HEK293 (cell line): ENCODE measurements at regions not wholly inside any gene's neighbourhood (a gene's known extent, or its start where the extent isn't known, plus 50 kb on each side); places are given as distances from the start of the nearest gene placed in this dataset.

Experiments used
- CTCF ChIA-PET: fragments of 350-600 bp; formaldehyde crosslinking; extraction: SDS; loops from one replicate; lab custom pipeline; 2021; ENCODE audit warnings: antibody characterized with exemption; lab: Yijun Ruan, JAX
- POLR2A ChIA-PET: fragments of 300-600 bp; formaldehyde crosslinking; extraction: SDS; loops from one replicate; lab custom pipeline; 2020; ENCODE audit warnings: antibody characterized with exemption, inconsistent platforms; lab: Yijun Ruan, JAX
- H3K27ac ChIP-seq: fragments of 200-500 bp; sonication (Bioruptor generic); 2 replicates; pipeline ENCODE4 v1.5.1; 2014; ENCODE audit warnings: low read depth, low read length, control low read depth, inconsistent platforms; ENCODE audit errors: extremely low read depth
- H3K36me3 ChIP-seq, 2 experiments: fragments of 200-500 bp in 1 of 2; sonication (Bioruptor generic) in 1 of 2; 1 replicate in 1 of 2; 2 replicates in 1 of 2; pipeline ENCODE4 v1.5.1; 2014 to 2017; ENCODE audit warnings: inconsistent platforms in 2 of 2, low read length in 2 of 2; ENCODE audit not compliant: control insufficient read depth in 2 of 2, insufficient read depth in 1 of 2
- H3K4me1 ChIP-seq: fragments of 200-500 bp; sonication (Bioruptor generic); 2 replicates; pipeline ENCODE4 v1.5.1; 2014; ENCODE audit warnings: mild to moderate bottlenecking, low read length, inconsistent platforms; ENCODE audit not compliant: control insufficient read depth, insufficient read depth
- H3K4me3 ChIP-seq: 2 replicates; pipeline ENCODE4 v1.5.1; 2011; ENCODE audit warnings: low read depth, mild to moderate bottlenecking, control low read depth, low read length, moderate library complexity
- H3K9me3 ChIP-seq: fragments of 200-500 bp; sonication (Bioruptor generic); 2 replicates; pipeline ENCODE4 v1.5.1; 2014; ENCODE audit warnings: low read depth, low read length, inconsistent platforms; ENCODE audit not compliant: control insufficient read depth, insufficient read depth
- HOXC10 ChIP-seq: sonication (generic); formaldehyde crosslinking; IDR thresholded peaks from 2 replicates; pipeline ENCODE4 v1.8.1; 2023; ENCODE audit warnings: mild to moderate bottlenecking, missing genetic modification reagents
- KLF8 ChIP-seq: fragments of 450-650 bp; formaldehyde crosslinking; IDR thresholded peaks from 2 replicates; pipeline ENCODE4 v1.5.1; 2016; ENCODE audit warnings: missing biosample characterization, missing genetic modification characterization
- PATZ1 ChIP-seq: fragments of 450-650 bp; formaldehyde crosslinking; IDR thresholded peaks from 2 replicates; pipeline ENCODE4 v1.5.1; 2016; ENCODE audit warnings: missing biosample characterization, missing genetic modification characterization
- ZBTB1 ChIP-seq: fragments of 450-650 bp; formaldehyde crosslinking; IDR thresholded peaks from 2 replicates; pipeline ENCODE4 v1.5.1; 2016; ENCODE audit warnings: missing biosample characterization, missing genetic modification characterization
- ZBTB11 ChIP-seq: fragments of 450-650 bp; formaldehyde crosslinking; conservative IDR thresholded peaks from 2 replicates; pipeline ENCODE4 v1.5.1; 2016; ENCODE audit warnings: low read depth, missing biosample characterization, missing genetic modification characterization
- ZBTB6 ChIP-seq: fragments of 450-650 bp; formaldehyde crosslinking; IDR thresholded peaks from 2 replicates; pipeline ENCODE4 v1.5.1; 2017; ENCODE audit warnings: missing biosample characterization, missing genetic modification characterization
- ZFP37 ChIP-seq: fragments of 450-650 bp; formaldehyde crosslinking; IDR thresholded peaks from 2 replicates; pipeline ENCODE4 v1.5.1; 2016; ENCODE audit warnings: missing biosample characterization, missing genetic modification characterization
- ZIC2 ChIP-seq: fragments of 450-650 bp; formaldehyde crosslinking; IDR thresholded peaks from 2 replicates; pipeline ENCODE4 v1.5.1; 2016; ENCODE audit warnings: missing biosample characterization, missing genetic modification characterization
- ZNF112 ChIP-seq: fragments of 450-650 bp; formaldehyde crosslinking; IDR thresholded peaks from 2 replicates; pipeline ENCODE4 v1.5.0; 2017; ENCODE audit warnings: missing biosample characterization, missing genetic modification characterization
- ZNF114 ChIP-seq: fragments of 450-650 bp; formaldehyde crosslinking; IDR thresholded peaks from 2 replicates; pipeline ENCODE4 v1.5.0; 2017; ENCODE audit warnings: missing biosample characterization, missing genetic modification characterization
- ZNF138 ChIP-seq: fragments of 450-650 bp; formaldehyde crosslinking; IDR thresholded peaks from 2 replicates; pipeline ENCODE4 v1.5.1; 2016; ENCODE audit warnings: missing biosample characterization, missing genetic modification characterization, borderline replicate concordance
- ZNF140 ChIP-seq: fragments of 450-650 bp; formaldehyde crosslinking; IDR thresholded peaks from 2 replicates; pipeline ENCODE4 v1.5.1; 2016; ENCODE audit warnings: missing biosample characterization, missing genetic modification characterization
- ZNF174 ChIP-seq: fragments of 450-650 bp; formaldehyde crosslinking; IDR thresholded peaks from 2 replicates; pipeline ENCODE4 v1.5.0; 2017; ENCODE audit warnings: missing biosample characterization, mild to moderate bottlenecking, missing genetic modification characterization
- ZNF23 ChIP-seq: fragments of 450-650 bp; formaldehyde crosslinking; IDR thresholded peaks from 2 replicates; pipeline ENCODE4 v1.5.1; 2016; ENCODE audit warnings: missing biosample characterization, missing genetic modification characterization, borderline replicate concordance
- ZNF266 ChIP-seq: fragments of 450-650 bp; formaldehyde crosslinking; IDR thresholded peaks from 2 replicates; pipeline ENCODE4 v1.5.1; 2016; ENCODE audit warnings: missing biosample characterization, missing genetic modification characterization, low read depth
- ZNF280D ChIP-seq: fragments of 450-650 bp; formaldehyde crosslinking; IDR thresholded peaks from 2 replicates; pipeline ENCODE4 v1.5.1; 2016; ENCODE audit warnings: missing biosample characterization, missing genetic modification characterization
- ZNF341 ChIP-seq: fragments of 450-650 bp; formaldehyde crosslinking; IDR thresholded peaks from 2 replicates; pipeline ENCODE4; 2016; ENCODE audit warnings: low read depth, missing biosample characterization, missing genetic modification characterization
- ZNF394 ChIP-seq: fragments of 450-650 bp; formaldehyde crosslinking; IDR thresholded peaks from 2 replicates; pipeline ENCODE4 v1.5.1; 2016; ENCODE audit warnings: missing biosample characterization, missing genetic modification characterization, mild to moderate bottlenecking, moderate library complexity, borderline replicate concordance
- ZNF529 ChIP-seq: fragments of 450-650 bp; formaldehyde crosslinking; IDR thresholded peaks from 2 replicates; pipeline ENCODE4 v1.5.1; 2017; ENCODE audit warnings: missing genetic modification characterization, missing biosample characterization; ENCODE audit not compliant: insufficient replicate concordance
- ZNF585B ChIP-seq: fragments of 450-650 bp; formaldehyde crosslinking; IDR thresholded peaks from 2 replicates; pipeline ENCODE4 v1.5.1; 2016; ENCODE audit warnings: missing biosample characterization, missing genetic modification characterization
- ZNF596 ChIP-seq: fragments of 450-650 bp; IDR thresholded peaks from 2 replicates; pipeline ENCODE4 v1.5.0; 2018; ENCODE audit warnings: missing biosample characterization, mild to moderate bottlenecking, missing genetic modification characterization, moderate library complexity
- ZNF600 ChIP-seq: fragments of 450-650 bp; formaldehyde crosslinking; IDR thresholded peaks from 2 replicates; pipeline ENCODE4 v1.5.1; 2016; ENCODE audit warnings: missing biosample characterization, missing genetic modification characterization
- ZNF629 ChIP-seq: fragments of 450-650 bp; formaldehyde crosslinking; IDR thresholded peaks from 2 replicates; pipeline ENCODE4 v1.5.1; 2017; ENCODE audit warnings: missing biosample characterization, missing genetic modification characterization
- ZNF707 ChIP-seq: fragments of 450-650 bp; formaldehyde crosslinking; IDR thresholded peaks from 2 replicates; pipeline ENCODE4 v1.5.1; 2016; ENCODE audit warnings: missing biosample characterization, missing genetic modification characterization
- ZNF791 ChIP-seq: fragments of 450-650 bp; formaldehyde crosslinking; IDR thresholded peaks from 2 replicates; pipeline ENCODE4 v1.5.1; 2016; ENCODE audit warnings: missing biosample characterization, missing genetic modification characterization
- ZNF792 ChIP-seq: fragments of 450-650 bp; formaldehyde crosslinking; IDR thresholded peaks from 2 replicates; pipeline ENCODE4 v1.5.1; 2016; ENCODE audit warnings: missing biosample characterization, missing genetic modification characterization
- ZNF830 ChIP-seq: fragments of 450-650 bp; IDR thresholded peaks from 2 replicates; pipeline ENCODE4 v1.5.0; 2018; ENCODE audit warnings: missing biosample characterization, missing genetic modification characterization, low read depth, mild to moderate bottlenecking, moderate library complexity

- Histone ChIP-seq H3K4me3 (no peak overlapping the region), H3K27ac (no peak overlapping the region), H3K4me1 (no peaks in the 10 kb centered on the region), H3K9me3 (no peaks in the 10 kb centered on the region), H3K36me3 (no peaks in the 10 kb centered on the region)
- ChIA-PET POLR2A (no interaction called here), CTCF (no interaction called here)
- no peak for TF ChIP-seq ZNF830 (tag by site-specific recombination)
- no peak for TF ChIP-seq ZNF23
- TF ChIP-seq ZNF140 (tag by site-specific recombination), result no peak
- no peak for TF ChIP-seq ZNF138 (tag by site-specific recombination)
- no peak for TF ChIP-seq ZNF707 (tag by site-specific recombination)
- TF ChIP-seq ZBTB1, result no peak
- no peak for TF ChIP-seq ZNF596 (tag by site-specific recombination)
- TF ChIP-seq HOXC10 (CRISPR knock-in tag), result no peak
- no peak for TF ChIP-seq ZNF341 (tag by site-specific recombination)
- TF ChIP-seq ZNF585B (tag by site-specific recombination), result no peak
Measured at GRCh38 chr15:25186411-25186810, 231.6 kb downstream of the SNRPN start.

GRCh38 chr15:25186906-25187645 is 232.3 kb downstream of the SNRPN start:
- TF ChIP-seq ZNF266 (tag by site-specific recombination) (no peak), ZNF791 (tag by site-specific recombination) (no peak), ZNF585B (tag by site-specific recombination) (no peak), ZNF394 (tag by site-specific recombination) (no peak), PATZ1 (no peak), ZBTB6 (tag by site-specific recombination) (no peak), ZFP37 (no peak), ZNF792 (tag by site-specific recombination) (no peak), ZNF112 (no peak), KLF8 (tag by site-specific recombination) (no peak), ZNF629 (tag by site-specific recombination) (no peak), ZNF174 (tag by site-specific recombination) (no peak), ZNF529 (tag by site-specific recombination) (no peak), ZNF280D (no peak), ZNF600 (tag by site-specific recombination) (no peak), ZBTB11 (tag by site-specific recombination) (no peak), ZNF114 (tag by site-specific recombination) (no peak), ZIC2 (no peak)
- Histone ChIP-seq H3K36me3 (no peaks in the 10 kb centered on the region), H3K9me3 (no peaks in the 10 kb centered on the region), H3K27ac (no peak overlapping the region), H3K4me3 (no peak overlapping the region), H3K4me1 (no peaks in the 10 kb centered on the region)
- CTCF ChIA-PET, result no interaction called here
- POLR2A ChIA-PET, result no interaction called here
